HUDEP-2 (cell line): ENCODE measurements at regions not wholly inside any gene's neighbourhood (a gene's known extent, or its start where the extent isn't known, plus 50 kb on each side); places are given as distances from the start of the nearest gene placed in this dataset.

ENCODE experiments used
- DNase-seq, 76 experiments: peaks; one replicate each; lab custom pipeline; 2025; ENCODE audit not compliant: unreplicated experiment in 76 of 76; lab: John Stamatoyannopoulos, UW

GRCh38 chr2:136062066-136062837, 55.7 kb downstream of the CXCR4 start:
- DNase-seq, result no peak

- no peak for DNase-seq
Measured at GRCh38 chr2:136060416-136060815, 57.5 kb downstream of the CXCR4 start.

GRCh38 chr2:136059036-136059472, 58.9 kb downstream of the CXCR4 start:
- no peak for DNase-seq

- no peak for DNase-seq
Measured at GRCh38 chr2:136058262-136058661, 59.7 kb downstream of the CXCR4 start.

- no peak for DNase-seq
Measured at GRCh38 chr2:136057802-136058140, 60.2 kb downstream of the CXCR4 start.

- no peak for DNase-seq
Measured at GRCh38 chr2:136057023-136057801, 60.7 kb downstream of the CXCR4 start.

GRCh38 chr2:136055929-136056688, 61.8 kb downstream of the CXCR4 start:
- DNase-seq, result no peak

- no peak for DNase-seq
Measured at GRCh38 chr2:136054856-136055255, 63.1 kb downstream of the CXCR4 start.

- peak in 1 of 76 experiments; percentile 2 for DNase-seq
Measured at GRCh38 chr2:136052369-136053362, 65.3 kb downstream of the CXCR4 start.

DNA sequence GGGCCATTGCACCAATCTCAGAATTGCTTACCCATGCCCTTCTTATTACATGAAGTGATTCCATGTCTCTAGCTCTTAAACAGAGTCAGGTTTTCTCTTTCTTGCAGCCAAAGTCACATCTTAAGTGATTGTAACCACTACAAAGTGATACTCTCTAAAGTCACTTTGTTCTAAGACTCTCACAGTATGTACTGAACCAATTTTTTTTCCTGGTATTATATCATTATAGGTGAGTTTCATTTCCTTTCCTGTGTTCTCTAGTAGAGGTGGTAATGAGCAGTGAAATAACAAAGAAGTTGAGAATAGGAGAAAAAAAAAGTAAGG, 66.3 kb upstream of the DARS1 start:
- DNase-seq, result no peak

- DNase-seq, result no peak
Measured at GRCh38 chr2:136051001-136051724, 65.7 kb upstream of the DARS1 start.

- no peak for DNase-seq
Measured at GRCh38 chr2:136049991-136050920, 64.8 kb upstream of the DARS1 start.

DNA sequence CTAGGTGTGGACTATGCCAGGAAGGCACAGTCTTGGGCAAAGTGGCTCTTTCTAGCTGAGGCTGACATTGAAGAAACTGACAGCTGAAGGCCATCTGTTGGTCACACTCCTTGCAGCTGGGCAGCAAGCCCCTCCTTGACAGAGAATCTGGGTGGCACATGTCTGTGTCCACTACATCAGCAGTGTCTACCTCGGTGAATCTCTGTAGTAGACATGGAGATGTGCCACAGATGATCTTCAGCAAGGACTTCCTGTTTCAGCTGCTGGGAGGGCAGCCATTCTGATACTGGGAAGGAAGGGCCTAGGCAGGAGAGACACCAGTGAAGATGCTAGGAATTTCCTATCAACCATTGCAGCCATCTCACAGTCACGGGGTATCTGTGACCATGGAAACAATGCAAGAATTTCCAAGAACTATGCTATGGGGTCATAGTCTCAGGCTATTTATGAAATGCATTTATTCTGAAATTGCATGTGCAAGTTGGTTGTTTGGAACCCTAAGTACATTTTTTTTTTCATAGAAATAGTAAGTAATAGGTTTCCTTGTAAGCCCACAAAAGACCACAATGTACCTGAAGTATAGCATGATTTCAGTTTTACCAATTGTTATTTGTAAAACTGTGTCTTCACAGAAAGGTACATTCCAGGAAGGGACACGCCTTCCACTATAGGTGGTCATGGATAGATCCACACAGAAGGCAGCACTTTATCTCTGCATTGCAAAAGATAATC, 63.8 kb upstream of the DARS1 start:
- DNase-seq, result no peak

DNA sequence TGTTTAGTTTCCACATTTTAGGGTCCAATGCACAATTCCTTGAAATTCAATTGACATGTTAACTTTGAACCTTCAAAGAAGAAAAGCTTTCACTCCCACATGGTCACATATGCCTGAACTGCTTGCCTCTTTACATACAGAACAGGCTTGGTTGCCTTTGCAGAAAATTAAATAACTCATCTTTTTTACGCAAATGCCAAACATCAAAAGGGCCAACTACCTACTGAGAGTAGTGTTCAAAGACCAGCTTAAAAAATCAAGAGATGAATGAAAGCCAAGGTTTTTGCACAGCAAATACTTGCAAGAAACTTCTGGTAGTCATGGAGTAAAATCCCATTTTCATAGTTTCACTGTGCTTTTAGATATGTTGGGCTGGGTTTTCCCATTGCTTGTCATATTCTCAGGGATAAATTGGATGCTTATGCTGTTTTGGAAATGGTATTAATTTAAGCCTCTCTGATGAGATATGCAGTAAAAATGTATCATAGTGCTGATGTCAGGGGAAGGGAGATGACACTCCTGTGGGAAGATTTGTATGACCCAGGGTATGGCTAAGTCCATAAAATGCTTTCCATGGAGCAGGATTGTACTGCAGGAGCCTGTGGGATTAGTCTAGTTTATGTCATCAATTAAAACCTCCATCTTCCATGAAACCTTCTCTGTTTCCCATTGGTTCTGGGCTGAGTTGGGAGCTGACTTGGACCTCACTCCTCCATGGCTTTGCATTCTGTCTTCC, 60.6 kb upstream of the DARS1 start:
- no peak for DNase-seq

- DNase-seq, result no peak
Measured at GRCh38 chr2:136045344-136045743, 59.9 kb upstream of the DARS1 start.
